GM23338 (cell line): ENCODE measurements at regions not wholly inside any gene's neighbourhood (a gene's known extent, or its start where the extent isn't known, plus 50 kb on each side); places are given as distances from the start of the nearest gene placed in this dataset.

Source experiments
- ATAC-seq: fragments of 200-7000 bp; cut with Tn5 transposase; 3 replicates; pipeline ENCODE4 v1.9.1; 2020
- DNase-seq: peaks from one replicate; pipeline ENCODE4 v3.0.0-alpha.2; 2015; ENCODE audit warnings: low spot score
- H2AFZ ChIP-seq: fragments of 200-600 bp; sonication (generic); 2 replicates; pipeline ENCODE4 v1.8.0; 2016; ENCODE audit warnings: antibody characterized with exemption, mild to moderate bottlenecking, moderate library complexity
- H3F3A ChIP-seq: fragments of 200-600 bp; sonication (generic); replicated peaks from 2 replicates; pipeline ENCODE4 v1.8.0; 2017; ENCODE audit warnings: antibody characterized with exemption, mixed run types, low read depth
- H3K27ac ChIP-seq: fragments of 200-600 bp; sonication (generic); 2 replicates; pipeline ENCODE4 v1.6.1; 2016; ENCODE audit warnings: low read depth
- H3K27me3 ChIP-seq: fragments of 200-600 bp; sonication (generic); 2 replicates; pipeline ENCODE4 v1.8.0; 2016; ENCODE audit warnings: mild to moderate bottlenecking, mixed run types, moderate library complexity; ENCODE audit not compliant: insufficient read depth
- H3K36me3 ChIP-seq: fragments of 200-600 bp; sonication (generic); 2 replicates; pipeline ENCODE4 v1.8.0; 2016; ENCODE audit warnings: mild to moderate bottlenecking; ENCODE audit not compliant: insufficient read depth
- H3K4me1 ChIP-seq: fragments of 200-600 bp; sonication (generic); 2 replicates; pipeline ENCODE4 v1.8.0; 2016; ENCODE audit warnings: mild to moderate bottlenecking, moderate library complexity; ENCODE audit not compliant: insufficient read depth
- H3K4me2 ChIP-seq: fragments of 200-600 bp; sonication (generic); 2 replicates; pipeline ENCODE4 v1.7.1; 2017; ENCODE audit warnings: mixed run types
- H3K4me3 ChIP-seq: fragments of 200-600 bp; sonication (generic); 2 replicates; pipeline ENCODE4 v1.6.1; 2016; ENCODE audit warnings: mixed run types
- H3K79me2 ChIP-seq: fragments of 200-600 bp; sonication (generic); replicated peaks from 2 replicates; pipeline ENCODE4 v1.8.0; 2017; ENCODE audit warnings: mild to moderate bottlenecking; ENCODE audit not compliant: insufficient read depth
- H3K9me2 ChIP-seq: fragments of 200-600 bp; sonication (generic); 2 replicates; pipeline ENCODE4 v1.8.0; 2017; ENCODE audit not compliant: insufficient read depth
- H4K20me1 ChIP-seq: fragments of 200-600 bp; sonication (generic); replicated peaks from 2 replicates; pipeline ENCODE4 v1.8.0; 2017; ENCODE audit warnings: mild to moderate bottlenecking; ENCODE audit not compliant: insufficient read depth
- H3K27ac Mint-ChIP-seq: 2 replicates; pipeline ENCODE4 v1.8.0; 2020; ENCODE audit warnings: inconsistent platforms, mild to moderate bottlenecking, moderate library complexity, mixed read lengths
- H3K27me3 Mint-ChIP-seq: 3 replicates; pipeline ENCODE4 v1.8.0; 2022; ENCODE audit warnings: low read depth, mild to moderate bottlenecking, moderate library complexity, mixed read lengths, inconsistent platforms; ENCODE audit not compliant: insufficient read depth, poor library complexity
- H3K36me3 Mint-ChIP-seq: 3 replicates; pipeline ENCODE4 v1.8.0; 2021; ENCODE audit warnings: low read depth, mild to moderate bottlenecking, inconsistent platforms, moderate library complexity, mixed read lengths
- H3K4me1 Mint-ChIP-seq: 3 replicates; pipeline ENCODE4 v1.8.0; 2020; ENCODE audit warnings: mild to moderate bottlenecking, inconsistent platforms, mixed read lengths
- H3K4me3 Mint-ChIP-seq: 3 replicates; pipeline ENCODE4 v1.8.0; 2021; ENCODE audit warnings: moderate library complexity, mild to moderate bottlenecking, inconsistent platforms, mixed read lengths
- H3K9me3 Mint-ChIP-seq: 3 replicates; pipeline ENCODE4 v1.8.0; 2020; ENCODE audit warnings: moderate library complexity, mild to moderate bottlenecking, inconsistent platforms, mixed read lengths
- CREB1 ChIP-seq: fragments of 250-450 bp; sonication (Bioruptor Pico); IDR thresholded peaks from 2 replicates; pipeline ENCODE4 v1.5.0; 2020; ENCODE audit warnings: low read depth, mild to moderate bottlenecking, moderate library complexity
- CTCF ChIP-seq, 2 experiments: fragments of 200-600 bp in 1 of 2; sonication (generic) in 1 of 2; conservative IDR thresholded peaks; 2 replicates each; pipeline versions ENCODE4 v1.5.1 to v1.6.1; 2016 to 2017; ENCODE audit warnings: antibody characterized with exemption in 2 of 2, low read depth in 2 of 2, mild to moderate bottlenecking in 2 of 2, moderate library complexity in 1 of 2
- EZH2 ChIP-seq: fragments of 200-600 bp; sonication (generic); IDR thresholded peaks from one replicate; pipeline ENCODE4 v1.8.0; 2017; ENCODE audit warnings: antibody characterized with exemption, mild to moderate bottlenecking, low read depth; ENCODE audit not compliant: unreplicated experiment
- EZH2phosphoT487 ChIP-seq: fragments of 200-600 bp; sonication (generic); IDR thresholded peaks from one replicate; pipeline ENCODE4 v1.8.1; 2018; ENCODE audit warnings: antibody characterized with exemption; ENCODE audit not compliant: unreplicated experiment
- JUNB ChIP-seq: IDR thresholded peaks from one replicate; pipeline ENCODE4 v1.6.1; 2016; ENCODE audit warnings: antibody characterized with exemption; ENCODE audit not compliant: unreplicated experiment
- NANOG ChIP-seq: IDR thresholded peaks from 2 replicates; pipeline ENCODE4 v1.6.1; 2016; ENCODE audit warnings: antibody characterized with exemption, borderline replicate concordance
- POLR2AphosphoS5 ChIP-seq: IDR thresholded peaks from 2 replicates; pipeline ENCODE4 v1.6.1; 2016; ENCODE audit warnings: antibody characterized with exemption, low read depth
- REST ChIP-seq: IDR thresholded peaks from one replicate; pipeline ENCODE4 v1.6.1; 2018; ENCODE audit warnings: antibody characterized with exemption; ENCODE audit not compliant: unreplicated experiment
- STAT1 ChIP-seq: IDR thresholded peaks from one replicate; pipeline ENCODE4 v1.6.1; 2016; ENCODE audit warnings: antibody characterized with exemption; ENCODE audit not compliant: unreplicated experiment
- ZNF114 ChIP-seq: fragments of 250-450 bp; sonication (Bioruptor Pico); IDR thresholded peaks from 2 replicates; pipeline ENCODE4 v1.5.0; 2020; ENCODE audit warnings: mild to moderate bottlenecking, moderate library complexity
- ZNF331 ChIP-seq: fragments of 250-450 bp; sonication (Bioruptor Pico); IDR thresholded peaks from 2 replicates; pipeline ENCODE4 v1.5.0; 2020; ENCODE audit warnings: low read depth, mild to moderate bottlenecking, moderate library complexity
- TF ChIP-seq, protein P1 (sequence below): IDR thresholded peaks from 2 replicates; pipeline ENCODE4 v1.6.1; 2016; ENCODE audit warnings: antibody characterized with exemption
- TF ChIP-seq, protein P2 (sequence below): fragments of 250-450 bp; sonication (Bioruptor Pico); IDR thresholded peaks from 2 replicates; pipeline ENCODE4 v1.5.0; 2020; ENCODE audit warnings: mild to moderate bottlenecking, moderate library complexity

- ATAC-seq (no peak), DNase-seq (no peak)
- TF ChIP-seq, protein P1, sequence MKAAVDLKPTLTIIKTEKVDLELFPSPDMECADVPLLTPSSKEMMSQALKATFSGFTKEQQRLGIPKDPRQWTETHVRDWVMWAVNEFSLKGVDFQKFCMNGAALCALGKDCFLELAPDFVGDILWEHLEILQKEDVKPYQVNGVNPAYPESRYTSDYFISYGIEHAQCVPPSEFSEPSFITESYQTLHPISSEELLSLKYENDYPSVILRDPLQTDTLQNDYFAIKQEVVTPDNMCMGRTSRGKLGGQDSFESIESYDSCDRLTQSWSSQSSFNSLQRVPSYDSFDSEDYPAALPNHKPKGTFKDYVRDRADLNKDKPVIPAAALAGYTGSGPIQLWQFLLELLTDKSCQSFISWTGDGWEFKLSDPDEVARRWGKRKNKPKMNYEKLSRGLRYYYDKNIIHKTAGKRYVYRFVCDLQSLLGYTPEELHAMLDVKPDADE: no peak
- no peak for TF ChIP-seq JUNB
- TF ChIP-seq REST: no peak
- TF ChIP-seq, protein P2, sequence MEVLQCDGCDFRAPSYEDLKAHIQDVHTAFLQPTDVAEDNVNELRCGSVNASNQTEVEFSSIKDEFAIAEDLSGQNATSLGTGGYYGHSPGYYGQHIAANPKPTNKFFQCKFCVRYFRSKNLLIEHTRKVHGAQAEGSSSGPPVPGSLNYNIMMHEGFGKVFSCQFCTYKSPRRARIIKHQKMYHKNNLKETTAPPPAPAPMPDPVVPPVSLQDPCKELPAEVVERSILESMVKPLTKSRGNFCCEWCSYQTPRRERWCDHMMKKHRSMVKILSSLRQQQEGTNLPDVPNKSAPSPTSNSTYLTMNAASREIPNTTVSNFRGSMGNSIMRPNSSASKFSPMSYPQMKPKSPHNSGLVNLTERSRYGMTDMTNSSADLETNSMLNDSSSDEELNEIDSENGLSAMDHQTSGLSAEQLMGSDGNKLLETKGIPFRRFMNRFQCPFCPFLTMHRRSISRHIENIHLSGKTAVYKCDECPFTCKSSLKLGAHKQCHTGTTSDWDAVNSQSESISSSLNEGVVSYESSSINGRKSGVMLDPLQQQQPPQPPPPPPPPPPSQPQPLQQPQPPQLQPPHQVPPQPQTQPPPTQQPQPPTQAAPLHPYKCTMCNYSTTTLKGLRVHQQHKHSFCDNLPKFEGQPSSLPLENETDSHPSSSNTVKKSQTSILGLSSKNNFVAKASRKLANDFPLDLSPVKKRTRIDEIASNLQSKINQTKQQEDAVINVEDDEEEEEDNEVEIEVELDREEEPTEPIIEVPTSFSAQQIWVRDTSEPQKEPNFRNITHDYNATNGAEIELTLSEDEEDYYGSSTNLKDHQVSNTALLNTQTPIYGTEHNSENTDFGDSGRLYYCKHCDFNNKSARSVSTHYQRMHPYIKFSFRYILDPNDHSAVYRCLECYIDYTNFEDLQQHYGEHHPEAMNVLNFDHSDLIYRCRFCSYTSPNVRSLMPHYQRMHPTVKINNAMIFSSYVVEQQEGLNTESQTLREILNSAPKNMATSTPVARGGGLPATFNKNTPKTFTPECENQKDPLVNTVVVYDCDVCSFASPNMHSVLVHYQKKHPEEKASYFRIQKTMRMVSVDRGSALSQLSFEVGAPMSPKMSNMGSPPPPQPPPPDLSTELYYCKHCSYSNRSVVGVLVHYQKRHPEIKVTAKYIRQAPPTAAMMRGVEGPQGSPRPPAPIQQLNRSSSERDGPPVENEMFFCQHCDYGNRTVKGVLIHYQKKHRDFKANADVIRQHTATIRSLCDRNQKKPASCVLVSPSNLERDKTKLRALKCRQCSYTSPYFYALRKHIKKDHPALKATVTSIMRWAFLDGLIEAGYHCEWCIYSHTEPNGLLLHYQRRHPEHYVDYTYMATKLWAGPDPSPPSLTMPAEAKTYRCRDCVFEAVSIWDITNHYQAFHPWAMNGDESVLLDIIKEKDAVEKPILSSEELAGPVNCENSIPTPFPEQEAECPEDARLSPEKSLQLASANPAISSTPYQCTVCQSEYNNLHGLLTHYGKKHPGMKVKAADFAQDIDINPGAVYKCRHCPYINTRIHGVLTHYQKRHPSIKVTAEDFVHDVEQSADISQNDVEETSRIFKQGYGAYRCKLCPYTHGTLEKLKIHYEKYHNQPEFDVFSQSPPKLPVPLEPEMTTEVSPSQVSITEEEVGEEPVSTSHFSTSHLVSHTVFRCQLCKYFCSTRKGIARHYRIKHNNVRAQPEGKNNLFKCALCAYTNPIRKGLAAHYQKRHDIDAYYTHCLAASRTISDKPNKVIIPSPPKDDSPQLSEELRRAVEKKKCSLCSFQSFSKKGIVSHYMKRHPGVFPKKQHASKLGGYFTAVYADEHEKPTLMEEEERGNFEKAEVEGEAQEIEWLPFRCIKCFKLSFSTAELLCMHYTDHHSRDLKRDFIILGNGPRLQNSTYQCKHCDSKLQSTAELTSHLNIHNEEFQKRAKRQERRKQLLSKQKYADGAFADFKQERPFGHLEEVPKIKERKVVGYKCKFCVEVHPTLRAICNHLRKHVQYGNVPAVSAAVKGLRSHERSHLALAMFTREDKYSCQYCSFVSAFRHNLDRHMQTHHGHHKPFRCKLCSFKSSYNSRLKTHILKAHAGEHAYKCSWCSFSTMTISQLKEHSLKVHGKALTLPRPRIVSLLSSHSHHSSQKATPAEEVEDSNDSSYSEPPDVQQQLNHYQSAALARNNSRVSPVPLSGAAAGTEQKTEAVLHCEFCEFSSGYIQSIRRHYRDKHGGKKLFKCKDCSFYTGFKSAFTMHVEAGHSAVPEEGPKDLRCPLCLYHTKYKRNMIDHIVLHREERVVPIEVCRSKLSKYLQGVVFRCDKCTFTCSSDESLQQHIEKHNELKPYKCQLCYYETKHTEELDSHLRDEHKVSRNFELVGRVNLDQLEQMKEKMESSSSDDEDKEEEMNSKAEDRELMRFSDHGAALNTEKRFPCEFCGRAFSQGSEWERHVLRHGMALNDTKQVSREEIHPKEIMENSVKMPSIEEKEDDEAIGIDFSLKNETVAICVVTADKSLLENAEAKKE (CRISPR knock-in tag): no peak
- TF ChIP-seq CTCF (conservative IDR thresholded peaks at IDR 0.05; ENCODE audit: low read depth in 2 of 2): no peak
- TF ChIP-seq ZNF331 (CRISPR knock-in tag): no peak
- TF ChIP-seq STAT1: no peak
- no peak for TF ChIP-seq EZH2phosphoT487
- no peak for TF ChIP-seq ZNF114 (CRISPR knock-in tag)
- TF ChIP-seq CREB1: no peak
- no peak for TF ChIP-seq NANOG
- no peak for TF ChIP-seq EZH2
- TF ChIP-seq POLR2AphosphoS5: no peak
- Histone ChIP-seq H3K4me3 (no peak overlapping the region), H3K27me3 (no peaks in the 10 kb centered on the region), H3K4me2 (no peak overlapping the region), H3K9me2 (no peaks in the 10 kb centered on the region), H3K36me3 (no peaks in the 10 kb centered on the region), H3K79me2 (no peaks in the 10 kb centered on the region), H4K20me1 (no peaks in the 10 kb centered on the region), H3F3A (no peaks in the 10 kb centered on the region), H3K27ac (no peak overlapping the region), H3K4me1 (no peaks in the 10 kb centered on the region), H2AFZ (no peak overlapping the region)
- no peaks in the 10 kb centered on the region for H3K9me3 Mint-ChIP-seq
- H3K4me3 Mint-ChIP-seq: no peak overlapping the region
- H3K4me1 Mint-ChIP-seq: no peaks in the 10 kb centered on the region
- no peaks in the 10 kb centered on the region for H3K36me3 Mint-ChIP-seq
- no peaks in the 10 kb centered on the region for H3K27me3 Mint-ChIP-seq
- no peak overlapping the region for H3K27ac Mint-ChIP-seq
These were observed 454.3 kb upstream of the LMO3 start for GRCh38 chr12:17060260-17060659.
